Spleen (tissue), 7 donors: ENCODE measurements at regions not wholly inside any gene's neighbourhood (a gene's known extent, or its start where the extent isn't known, plus 50 kb on each side); places are given as distances from the start of the nearest gene placed in this dataset.

ENCODE experiments used
- POLR2A ChIP-seq, 3 donors: fragments of 450-650 bp; IDR thresholded peaks; one replicate each; pipeline ENCODE4 v1.5.1; 2017; ENCODE audit warnings: antibody characterized with exemption in 3 of 3, mild to moderate bottlenecking in 1 of 3
- POLR2AphosphoS5 ChIP-seq, 3 donors: sonication (generic); formaldehyde crosslinking; IDR thresholded peaks; one replicate each; pipeline ENCODE4 v1.5.1; 2017; ENCODE audit warnings: antibody characterized with exemption in 3 of 3
- TF ChIP-seq, protein P1 (sequence below), 11 experiments: fragments of 200-600 bp in 7 of 11; fragments of 450-650 bp in 4 of 11; sonication (generic) in 4 of 11; IDR thresholded peaks in 8 of 11; conservative IDR thresholded peaks in 3 of 11; 1 replicate in 7 of 11; 2 replicates in 4 of 11; pipeline versions ENCODE4 v1.4.0 to v1.8.0; 2016 to 2021; ENCODE audit warnings: antibody characterized with exemption in 11 of 11, inconsistent platforms in 4 of 11, mild to moderate bottlenecking in 1 of 11
- donor health status: DM: no; HTN: no; CAD: no; lungs with moderate emphysema.
- donor health status: DM: no; HTN: no; CAD: no.
- donor health status: DM: no; HTN: no; CAD: no.

DNA sequence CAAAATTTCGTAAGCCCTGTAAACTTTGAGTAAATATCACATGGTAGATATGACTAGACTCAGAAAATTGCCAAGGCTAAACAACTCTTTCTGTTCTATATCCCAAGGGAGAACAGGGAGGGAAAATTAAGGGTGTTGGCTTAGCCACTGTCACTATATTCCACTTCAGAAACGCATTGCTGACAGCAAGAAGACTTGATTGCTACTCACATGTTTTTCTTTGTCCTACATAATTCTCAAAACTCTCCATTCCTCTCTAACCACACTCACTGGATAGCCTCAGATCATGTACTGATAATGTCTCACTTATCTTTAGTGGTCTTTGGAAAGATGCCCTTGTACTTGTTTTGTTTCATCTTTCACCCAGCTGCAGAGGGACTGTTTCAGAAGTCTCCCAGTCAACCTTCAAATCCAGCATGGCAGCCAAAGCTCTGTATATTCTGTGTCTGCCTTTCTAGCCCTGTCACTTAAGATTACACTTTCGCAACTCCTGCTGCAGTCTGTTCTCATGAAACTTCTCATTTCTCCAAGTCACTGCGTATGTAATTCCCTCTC, 582.4 kb upstream of the FZD8 start:
- TF ChIP-seq POLR2AphosphoS5 (IDR thresholded peaks at IDR 0.05) = no peak
- TF ChIP-seq, protein P1, sequence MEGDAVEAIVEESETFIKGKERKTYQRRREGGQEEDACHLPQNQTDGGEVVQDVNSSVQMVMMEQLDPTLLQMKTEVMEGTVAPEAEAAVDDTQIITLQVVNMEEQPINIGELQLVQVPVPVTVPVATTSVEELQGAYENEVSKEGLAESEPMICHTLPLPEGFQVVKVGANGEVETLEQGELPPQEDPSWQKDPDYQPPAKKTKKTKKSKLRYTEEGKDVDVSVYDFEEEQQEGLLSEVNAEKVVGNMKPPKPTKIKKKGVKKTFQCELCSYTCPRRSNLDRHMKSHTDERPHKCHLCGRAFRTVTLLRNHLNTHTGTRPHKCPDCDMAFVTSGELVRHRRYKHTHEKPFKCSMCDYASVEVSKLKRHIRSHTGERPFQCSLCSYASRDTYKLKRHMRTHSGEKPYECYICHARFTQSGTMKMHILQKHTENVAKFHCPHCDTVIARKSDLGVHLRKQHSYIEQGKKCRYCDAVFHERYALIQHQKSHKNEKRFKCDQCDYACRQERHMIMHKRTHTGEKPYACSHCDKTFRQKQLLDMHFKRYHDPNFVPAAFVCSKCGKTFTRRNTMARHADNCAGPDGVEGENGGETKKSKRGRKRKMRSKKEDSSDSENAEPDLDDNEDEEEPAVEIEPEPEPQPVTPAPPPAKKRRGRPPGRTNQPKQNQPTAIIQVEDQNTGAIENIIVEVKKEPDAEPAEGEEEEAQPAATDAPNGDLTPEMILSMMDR (IDR thresholded peaks at IDR 0.05 in 8 of 11, conservative IDR thresholded peaks at IDR 0.05 in 3 of 11) = no peak
- TF ChIP-seq POLR2A (IDR thresholded peaks at IDR 0.05) = no peak
